ENCODE measurements at regions not wholly inside any gene's neighbourhood (a gene's known extent, or its start where the extent isn't known, plus 50 kb on each side); places are given as distances from the start of the nearest gene placed in this dataset.
A peak's percentile ranks its signal among the peaks of the same experiment; 100 is the strongest.
"Not testable (repeated sequence)": the region's sequence is repeated elsewhere in the genome, so short reads cannot be mapped to it uniquely, and the experiment has no call there.

DNA sequence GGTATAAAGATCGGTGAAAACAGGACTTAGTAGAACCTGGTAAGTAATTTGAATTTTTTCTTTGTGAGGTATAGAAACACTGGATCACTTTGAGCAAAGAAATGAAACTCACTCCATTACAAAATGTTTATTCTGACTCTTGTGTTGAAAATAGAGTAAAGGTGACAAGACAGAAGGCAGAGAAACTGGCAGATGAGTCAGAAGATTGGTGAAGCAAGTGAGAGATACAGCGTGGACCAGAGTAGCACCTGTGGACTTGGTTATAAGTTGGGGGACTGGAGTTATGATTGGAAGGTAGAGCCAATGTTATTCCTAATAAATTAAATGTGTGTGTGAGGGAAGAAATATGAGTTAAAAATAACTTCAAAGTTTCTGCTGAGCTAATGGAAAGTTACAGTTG is 620.9 kb downstream of the ZWINT start:
- no peak for DNase-seq

DNA sequence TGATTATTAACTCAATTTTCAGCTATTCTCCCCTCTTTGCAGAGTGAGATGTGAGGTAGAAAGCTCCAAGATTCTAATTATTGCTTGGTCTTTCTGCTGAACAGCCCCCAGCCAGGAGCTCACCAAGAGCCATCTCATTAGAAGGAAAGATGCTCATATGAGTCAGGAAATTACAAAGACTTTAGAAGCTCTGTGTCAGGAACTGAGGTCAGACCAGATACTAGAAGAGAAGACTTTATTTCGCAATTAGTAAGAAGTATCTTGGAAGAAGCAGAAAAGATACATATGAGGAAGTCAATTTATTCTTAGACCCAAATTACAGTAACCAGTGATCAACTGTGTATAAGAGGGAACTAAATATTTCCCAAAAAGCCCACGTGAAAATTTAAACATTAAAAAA is 626.9 kb downstream of the ZWINT start:
- no peak for DNase-seq

DNA sequence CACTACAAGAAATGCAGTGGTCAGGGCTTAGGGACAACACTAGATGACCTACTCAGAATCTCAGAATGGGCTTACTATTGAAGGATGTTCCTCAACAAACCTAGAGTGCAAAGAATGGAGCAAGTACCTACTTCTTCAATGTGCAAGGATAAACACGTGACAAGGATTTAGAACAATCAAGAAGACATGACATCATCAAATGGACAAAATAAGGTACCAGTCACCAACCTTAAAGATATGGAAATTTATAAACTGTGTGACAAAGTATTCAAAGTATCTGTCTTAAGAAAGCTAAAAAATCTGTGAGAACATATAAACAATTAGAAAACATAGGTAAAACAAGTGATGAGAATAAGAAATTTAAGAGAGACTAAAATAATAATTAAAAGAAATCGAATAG is 656.1 kb downstream of the ZWINT start:
- DNase-seq: no peak

DNA sequence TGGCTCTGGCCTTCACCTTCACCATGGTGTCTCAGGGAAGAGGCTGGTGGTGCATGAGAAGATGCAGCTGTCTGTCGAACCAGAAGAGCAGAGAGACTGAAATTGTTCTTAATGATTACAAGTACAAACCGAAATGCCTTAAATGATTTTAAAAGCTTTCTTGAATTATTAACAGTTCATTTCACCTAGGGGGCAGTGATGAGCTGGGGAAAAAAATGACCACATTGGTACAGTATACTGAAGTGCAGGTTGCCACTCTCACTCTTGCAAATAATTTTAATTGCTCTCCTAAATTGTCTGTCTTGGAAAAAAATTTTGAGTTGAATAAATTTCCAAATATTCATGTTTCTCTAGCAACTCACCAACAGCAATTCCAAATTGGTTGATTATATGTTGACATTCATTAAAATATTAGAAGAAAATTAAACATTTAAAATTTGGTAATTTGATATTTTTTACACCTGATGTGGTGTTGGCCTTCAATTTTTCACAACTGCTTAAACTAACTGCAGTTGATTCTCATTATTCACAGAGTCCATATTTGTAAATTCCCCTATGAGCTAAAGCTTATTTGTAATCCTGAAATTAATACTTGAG is 692.6 kb downstream of the ZWINT start:
- DNase-seq: no peak

DNA sequence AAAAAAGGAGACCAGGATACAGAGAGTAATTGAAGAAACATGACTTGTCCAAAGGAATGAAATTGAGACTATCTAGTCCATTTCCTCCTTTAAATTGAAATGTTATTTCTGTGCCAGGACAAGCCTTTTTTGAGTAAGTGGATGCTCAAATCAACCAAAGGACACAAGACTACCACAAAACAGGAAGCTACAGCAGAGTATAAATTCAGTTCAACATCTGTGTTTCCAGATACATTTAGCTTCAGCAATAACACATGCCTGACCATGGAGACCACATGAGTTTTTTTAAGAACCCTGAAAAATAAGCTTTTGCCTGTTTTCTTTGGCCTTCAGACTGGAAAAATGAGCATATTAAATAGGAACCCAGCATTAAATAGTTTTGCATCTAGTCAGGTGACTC is 707.5 kb downstream of the ZWINT start:
- no peak for DNase-seq

DNA sequence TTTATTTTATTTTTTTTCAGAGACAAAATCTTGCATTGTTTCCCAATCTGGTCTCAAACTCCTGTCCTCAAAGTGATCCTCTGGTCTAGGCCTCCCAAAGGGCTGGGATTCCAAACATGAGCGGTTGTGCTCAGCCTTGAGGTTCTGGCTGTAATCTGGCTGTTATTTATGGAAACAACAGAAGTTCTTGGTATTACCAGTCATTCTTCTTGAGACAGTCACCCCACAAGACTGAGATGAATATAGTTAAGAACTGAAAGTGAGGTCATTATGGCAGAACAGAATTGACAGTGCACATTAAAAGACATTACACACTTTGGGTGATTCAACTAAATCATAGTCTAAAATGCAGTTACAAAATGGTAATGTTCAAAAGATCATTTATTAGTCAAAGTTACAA is 719.5 kb downstream of the ZWINT start:
- DNase-seq: no peak

DNA sequence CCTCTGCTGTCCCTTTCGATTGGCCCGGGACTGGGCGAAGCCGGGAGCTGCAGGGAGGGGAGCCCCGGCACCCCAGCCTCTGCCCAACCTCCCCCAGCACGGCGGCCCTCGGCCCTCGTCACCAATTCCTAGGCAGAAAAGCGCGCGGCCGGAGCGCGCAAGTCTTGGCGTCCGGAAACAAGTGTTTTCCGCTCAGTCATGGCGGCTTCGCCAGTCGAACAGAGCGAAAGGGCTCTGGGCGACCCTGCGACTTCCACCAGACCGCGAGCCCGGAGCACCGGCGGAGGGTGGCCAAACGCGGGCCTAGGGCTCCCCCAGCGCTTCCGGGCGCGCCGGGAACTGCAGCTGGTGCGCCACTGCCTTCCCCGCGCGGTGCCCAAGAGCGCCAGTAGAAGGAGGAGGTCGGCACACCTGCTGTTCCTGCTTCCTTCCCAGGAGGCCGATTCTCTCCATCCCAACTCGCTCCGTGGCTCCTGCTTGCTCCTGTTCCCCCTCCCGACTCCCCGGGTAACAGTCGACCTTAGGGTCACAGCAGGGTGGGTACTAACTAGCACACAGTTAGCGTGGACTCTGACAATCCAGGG is 729.9 kb downstream of the ZWINT start:
- peak; percentile 19 for DNase-seq

DNA sequence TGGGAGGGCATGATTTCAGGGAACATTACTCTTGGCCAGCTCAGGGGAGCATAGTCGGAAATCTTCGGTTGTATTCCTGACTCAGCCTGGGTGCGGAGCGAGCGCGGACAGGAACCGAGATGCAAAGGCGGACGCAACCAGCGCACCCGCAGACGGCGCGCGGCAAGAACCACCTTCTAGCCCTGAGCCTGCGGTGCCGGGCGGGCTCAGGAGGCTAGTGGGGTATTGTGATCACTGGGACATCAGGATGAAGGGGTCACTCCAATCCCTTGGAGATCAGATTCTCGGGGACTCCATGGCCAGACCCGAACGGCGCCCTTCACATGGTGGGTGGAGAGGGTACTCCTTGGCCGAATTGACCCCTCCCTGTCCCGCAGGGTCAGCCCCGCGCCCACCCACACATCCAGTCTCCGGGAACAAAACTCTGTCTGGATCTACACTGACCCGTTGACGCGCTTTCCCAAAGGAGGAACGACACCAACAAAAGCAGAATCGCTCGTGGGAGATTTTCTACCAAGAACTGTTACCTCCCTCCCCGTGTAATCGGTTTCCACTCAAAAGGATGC is 730.5 kb downstream of the ZWINT start:
- no peak for DNase-seq

DNA sequence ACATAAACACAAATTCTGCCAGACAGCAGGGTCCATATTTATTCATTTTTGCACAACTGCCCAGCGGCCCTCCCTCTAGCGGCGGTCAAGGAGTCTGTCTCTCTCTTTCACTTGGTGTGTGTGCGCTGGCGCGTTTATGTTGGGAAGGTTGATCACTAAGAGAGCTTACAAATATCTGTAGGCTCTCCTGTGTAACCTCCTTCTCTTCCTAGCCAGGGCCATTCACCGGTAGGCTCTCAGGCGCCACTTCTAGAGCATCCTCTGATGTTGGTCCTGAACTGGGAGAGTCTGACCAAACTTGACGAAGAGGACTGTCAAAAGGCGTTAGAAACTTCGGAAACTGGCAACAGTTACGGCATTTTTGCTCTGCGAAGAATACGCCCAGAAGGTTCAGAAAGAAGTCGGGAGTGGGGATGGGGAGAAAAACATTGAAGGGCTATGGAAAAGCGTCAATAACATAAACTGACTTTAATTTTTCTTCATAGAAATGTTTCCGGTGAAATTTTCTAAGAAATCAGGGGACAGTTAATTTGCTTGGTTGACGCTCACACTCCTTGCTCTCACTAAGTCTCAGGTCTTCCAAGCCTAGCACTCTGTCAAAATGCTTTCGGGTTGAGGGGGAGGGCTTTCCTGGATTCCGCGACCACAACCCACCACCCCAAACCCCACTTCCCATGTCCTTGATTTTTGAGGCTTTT is 731.1 kb downstream of the ZWINT start:
- DNase-seq: peak; percentile 13

DNA sequence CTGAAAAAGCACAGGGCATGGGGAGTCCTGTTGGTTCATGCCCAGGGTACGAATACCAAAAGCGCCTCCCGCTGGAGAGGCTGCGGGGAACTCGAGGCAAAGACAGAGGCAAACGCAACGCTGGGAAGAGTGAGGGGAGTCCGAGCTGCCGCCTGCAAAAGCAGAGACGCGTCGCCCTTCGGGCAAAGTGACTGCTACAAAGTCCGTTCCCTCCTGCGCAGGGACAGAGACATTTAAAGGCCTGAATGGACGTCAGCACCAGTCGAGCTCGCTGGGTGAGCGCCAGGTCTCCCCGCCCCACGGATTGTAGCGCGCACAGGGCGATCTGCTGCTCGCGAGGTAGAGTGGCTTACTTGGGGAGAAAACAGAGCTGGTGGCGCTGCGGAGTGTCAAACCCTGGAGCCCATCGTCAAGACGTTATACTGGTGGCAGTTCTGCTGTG is 732.8 kb downstream of the ZWINT start:
- DNase-seq: no peak

DNA sequence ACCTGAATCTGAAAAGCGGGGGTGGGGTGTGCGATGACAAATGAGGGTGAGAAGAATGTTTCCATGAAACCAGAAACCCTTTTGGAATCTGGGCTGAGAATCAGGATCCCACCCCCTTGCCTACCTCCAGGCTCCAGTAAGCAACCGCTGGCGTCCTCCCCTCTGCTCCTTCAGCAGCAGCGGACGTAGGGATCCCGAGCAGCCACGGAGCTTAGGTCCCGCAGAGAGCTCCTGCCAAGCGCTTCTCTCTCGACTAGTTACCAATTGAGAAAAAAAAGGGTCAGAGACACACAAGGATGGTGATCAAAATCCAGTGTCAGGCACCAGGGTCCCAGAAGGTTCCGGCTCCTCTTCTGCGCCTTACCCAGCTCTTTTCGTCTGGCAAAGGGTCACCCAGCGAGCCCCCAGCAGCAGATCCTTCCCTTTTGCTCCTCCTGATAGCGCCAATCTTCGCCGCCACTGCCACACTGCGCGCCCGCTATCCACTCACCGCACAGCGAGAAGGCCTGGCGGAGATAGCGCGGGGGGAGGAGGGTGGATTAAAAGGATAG is 733.5 kb downstream of the ZWINT start:
- DNase-seq: no peak

DNA sequence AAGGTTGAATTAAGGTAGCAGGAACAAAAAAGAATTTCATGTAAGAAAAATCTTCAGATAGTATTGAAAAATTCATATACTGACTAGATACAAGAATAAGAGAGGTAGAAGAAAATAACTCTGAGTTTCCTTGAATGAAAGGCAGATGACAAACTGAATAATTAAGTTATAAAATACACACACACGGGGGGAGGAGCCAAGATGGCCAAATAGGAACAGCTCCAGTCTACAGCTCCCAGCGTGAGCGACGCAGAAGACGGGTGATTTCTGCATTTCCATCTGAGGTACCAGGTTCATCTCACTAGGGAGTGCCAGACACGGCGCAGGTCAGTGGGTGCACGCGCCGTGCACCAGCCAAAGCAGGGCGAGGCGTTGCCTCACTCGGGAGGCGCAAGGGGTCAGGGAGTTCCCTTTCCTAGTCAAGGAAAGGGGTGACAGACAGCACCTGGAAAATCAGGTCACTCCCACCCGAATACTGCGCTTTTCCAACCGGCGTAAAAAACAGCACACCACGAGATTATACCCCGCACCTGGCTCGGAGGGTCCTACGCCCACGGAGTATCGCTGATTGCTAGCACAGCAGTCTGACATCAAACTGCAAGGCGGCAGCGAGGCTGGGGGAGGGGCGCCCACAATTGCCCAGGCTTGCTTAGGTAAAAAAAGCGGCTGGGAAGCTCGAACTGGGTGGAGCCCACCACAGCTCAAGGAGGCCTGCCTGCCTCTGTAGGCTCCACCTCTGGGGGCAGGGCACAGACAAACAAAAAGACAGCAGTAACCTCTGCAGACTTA is 759.2 kb downstream of the ZWINT start:
- not testable (repeated sequence) for DNase-seq

DNA sequence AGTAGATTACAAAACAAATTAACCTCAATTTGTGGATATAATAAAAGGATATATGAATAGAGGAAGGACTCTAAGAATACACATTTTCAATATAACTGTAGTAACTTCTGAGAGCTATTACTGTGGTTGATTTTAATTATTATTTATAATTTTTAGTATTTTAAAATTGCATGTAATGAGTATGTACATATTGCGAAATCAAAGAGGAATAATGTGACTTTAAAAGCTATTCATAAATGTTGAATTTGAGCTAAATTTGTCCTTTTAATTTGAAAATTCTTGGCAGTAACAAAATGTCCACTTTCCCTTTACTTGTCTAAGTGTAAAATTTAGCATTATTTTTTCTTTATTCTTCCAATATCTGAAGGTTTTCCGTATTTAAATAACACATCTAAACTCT is 750.6 kb upstream of the PCDH15 start:
- DNase-seq: no peak

DNA sequence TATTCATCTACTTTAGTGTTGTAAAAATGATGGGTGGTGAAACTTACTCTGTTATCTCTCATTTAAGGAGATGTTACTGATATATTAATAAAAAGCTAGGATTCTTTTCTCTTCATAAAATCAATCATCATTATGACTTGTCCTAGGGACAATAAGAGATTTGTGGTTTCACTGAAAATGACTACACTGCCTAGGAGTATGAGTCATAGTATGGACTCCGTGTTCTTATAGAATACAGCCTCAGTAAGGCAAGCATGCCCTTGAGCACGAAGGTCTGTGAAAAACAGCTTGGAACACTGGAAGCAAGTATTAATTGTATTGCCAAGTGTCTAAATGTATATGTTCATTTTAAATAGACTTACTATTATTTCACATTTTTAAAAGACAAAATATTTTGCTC is 749.2 kb upstream of the PCDH15 start:
- DNase-seq: peak; percentile 11

DNA sequence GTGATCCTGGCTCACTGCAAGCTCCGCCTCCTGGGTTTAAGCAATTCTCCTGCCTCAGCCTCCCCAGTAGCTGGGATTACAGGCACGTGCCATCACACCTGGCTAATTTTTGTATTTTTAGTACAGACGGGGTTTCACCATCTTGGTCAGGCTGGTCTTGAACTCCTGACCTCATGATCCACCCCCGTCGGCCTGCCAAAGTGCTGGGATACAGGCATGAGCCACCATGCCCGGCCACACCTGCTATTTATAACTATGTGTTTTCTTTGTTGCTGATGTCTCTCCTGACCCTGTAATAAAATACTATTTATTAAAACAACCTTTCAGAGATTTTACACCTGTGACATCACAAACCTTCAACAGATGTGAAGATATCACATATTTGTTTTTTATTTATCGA is 736.5 kb upstream of the PCDH15 start:
- DNase-seq: not testable (repeated sequence)

DNA sequence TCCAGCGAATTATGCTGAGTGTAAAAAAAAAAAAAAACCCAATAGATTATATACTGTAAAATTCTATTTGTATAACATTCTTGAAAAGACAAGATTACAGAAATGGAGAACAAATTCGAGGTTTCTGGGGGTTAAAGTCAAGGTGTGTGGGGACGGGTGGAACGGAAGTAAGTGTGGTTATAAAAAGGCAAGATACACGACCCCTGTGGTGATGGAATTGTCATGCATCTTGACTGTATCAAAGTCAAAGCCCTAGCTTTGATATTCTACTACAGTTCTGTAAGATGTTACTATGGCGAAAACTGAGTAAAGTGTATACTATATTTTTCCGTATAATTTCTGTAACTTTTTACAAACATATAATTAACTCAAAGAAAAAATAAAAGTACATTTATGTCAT is 718.2 kb upstream of the PCDH15 start:
- DNase-seq: no peak

DNA sequence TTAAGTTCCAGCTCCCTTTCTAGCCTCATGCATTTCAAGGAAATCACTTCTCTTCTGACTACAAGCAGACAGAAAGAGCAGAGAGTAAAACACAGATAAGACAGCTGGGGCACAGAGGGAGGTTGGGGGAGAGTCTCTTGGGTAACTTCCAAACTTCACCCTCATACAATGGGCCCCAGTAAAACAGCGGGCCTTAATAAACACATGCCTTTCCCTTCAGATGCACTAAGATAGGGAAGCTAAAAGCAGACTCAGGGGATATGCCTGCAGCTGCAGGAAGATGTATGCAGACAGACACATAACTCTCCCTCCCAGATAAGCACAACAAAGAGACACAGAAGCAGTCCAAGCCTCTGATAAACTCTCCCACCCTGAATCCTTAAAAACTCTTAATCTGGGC is 717.4 kb upstream of the PCDH15 start:
- DNase-seq: not testable (repeated sequence)

DNA sequence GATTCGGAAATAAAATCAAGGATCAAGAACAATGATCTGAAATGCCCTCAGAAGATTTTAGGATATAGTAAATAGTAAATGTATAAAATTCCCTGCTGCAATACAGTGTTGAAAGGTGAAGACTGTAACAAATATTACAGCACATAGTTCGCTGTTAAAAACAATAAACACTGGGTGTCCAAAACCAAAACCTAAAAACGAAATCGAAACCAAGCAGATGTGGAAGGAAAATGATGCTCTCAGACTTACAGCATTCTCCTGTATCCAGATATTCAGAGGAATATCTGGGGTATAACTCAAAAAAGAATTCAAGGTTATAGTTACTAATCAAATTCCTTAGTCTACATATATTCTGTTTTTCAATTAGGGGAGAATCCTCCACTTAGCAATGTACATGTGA is 708.1 kb upstream of the PCDH15 start:
- DNase-seq: no peak

DNA sequence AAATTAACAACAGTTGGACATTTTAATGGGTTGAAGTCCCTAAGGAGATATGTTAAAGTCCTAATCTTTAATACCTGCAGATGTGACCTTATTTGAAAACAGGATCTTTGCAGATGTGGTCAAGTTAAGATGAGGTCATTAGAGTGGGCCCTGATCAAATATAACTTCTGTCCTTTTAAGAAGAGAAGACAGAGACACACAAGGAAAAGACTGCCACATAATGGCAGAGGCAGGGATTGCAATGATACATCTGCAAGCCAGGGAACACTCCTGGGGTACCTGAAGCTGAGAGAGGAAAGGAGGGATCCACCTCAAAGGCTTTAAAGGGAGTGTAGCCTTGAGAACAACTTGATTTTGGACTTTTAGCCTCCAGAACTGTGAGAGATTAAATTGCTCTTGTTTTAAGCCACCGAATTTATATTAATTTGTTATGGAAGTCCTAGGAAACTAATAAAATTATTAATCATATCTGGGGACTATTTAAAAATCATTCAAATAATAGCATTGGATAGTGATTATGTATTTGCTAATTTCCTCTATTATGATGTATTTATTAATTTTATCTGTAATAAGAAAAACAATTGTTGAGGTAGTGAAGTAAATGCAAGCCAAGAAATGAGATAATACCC is 700.0 kb upstream of the PCDH15 start:
- DNase-seq: peak; percentile 19

DNA sequence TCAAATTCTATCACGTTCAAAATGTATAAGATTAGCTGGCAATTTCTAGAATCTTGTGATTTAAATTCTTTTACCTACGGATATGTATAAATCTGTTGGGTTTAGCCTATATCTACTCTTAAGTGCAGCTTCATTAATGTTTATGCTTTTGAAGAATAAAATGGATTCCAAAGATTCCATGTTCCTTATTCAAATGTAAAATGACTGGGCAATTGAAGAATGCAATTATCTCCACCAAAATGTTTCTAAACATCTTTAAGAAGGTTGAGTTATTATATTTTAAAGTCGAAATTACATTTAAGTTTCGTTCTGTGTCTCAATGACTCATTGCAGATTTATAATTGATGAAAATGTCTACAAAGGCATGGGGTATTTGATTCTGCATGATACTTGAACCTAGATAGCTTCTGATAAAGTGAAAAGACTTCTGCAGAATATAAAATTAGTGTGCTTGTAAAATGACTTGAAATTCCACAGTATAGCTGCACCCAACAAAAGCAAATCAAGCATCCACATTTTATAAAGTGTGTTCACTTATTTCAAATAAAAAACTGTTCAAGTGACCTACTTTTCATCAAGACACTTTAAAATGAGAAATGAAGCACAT is 697.0 kb upstream of the PCDH15 start:
- DNase-seq: no peak

DNA sequence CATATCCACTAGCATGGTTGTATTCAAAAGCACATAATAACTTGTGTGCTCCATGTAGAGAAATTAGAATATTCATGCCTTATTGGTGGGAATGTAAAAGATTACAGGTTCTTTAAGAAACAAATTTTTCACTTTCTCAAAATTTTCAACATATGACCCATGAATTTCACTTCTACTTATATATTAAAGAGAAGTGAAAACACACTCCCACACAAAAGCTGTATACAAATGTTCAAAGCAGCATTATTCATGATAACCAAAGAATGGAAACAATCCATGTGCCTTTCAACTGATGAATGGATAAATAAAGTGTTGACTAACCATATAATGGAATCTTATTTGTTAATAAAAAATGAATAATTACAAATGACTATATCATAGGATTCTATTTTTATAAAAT is 694.5 kb upstream of the PCDH15 start:
- no peak for DNase-seq

DNA sequence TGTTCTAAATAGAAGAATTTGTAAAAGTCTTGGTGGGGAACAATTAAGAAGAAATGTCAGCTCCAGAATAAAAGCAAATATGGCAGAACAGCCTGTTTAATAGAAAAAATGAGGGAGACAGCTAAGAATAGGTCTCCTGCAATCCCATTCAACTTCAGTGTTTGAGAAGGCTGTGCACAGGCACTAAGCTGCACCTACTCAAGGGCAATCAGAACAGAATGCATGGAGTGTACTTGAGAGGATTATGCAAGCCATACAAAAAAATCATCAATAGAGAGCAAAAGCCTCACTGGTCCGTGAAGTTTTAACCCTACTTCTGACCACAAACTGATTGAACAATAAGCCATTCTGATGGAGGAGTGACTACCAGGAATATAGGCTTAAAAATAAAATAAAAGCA is 690.7 kb upstream of the PCDH15 start:
- DNase-seq: no peak

Measured in fibroblast of skin of right quadriceps (primary cell).